Endothelial cell of umbilical vein (primary cell): ENCODE measurements at regions not wholly inside any gene's neighbourhood (a gene's known extent, or its start where the extent isn't known, plus 50 kb on each side); places are given as distances from the start of the nearest gene placed in this dataset.

Source experiments
- CTCF ChIP-seq, 2 donors: IDR thresholded peaks; 1 replicate in 1 of 2; 2 replicates in 1 of 2; pipeline ENCODE4 v1.5.1; 2011; ENCODE audit warnings: low read length in 2 of 2, mild to moderate bottlenecking in 2 of 2, moderate library complexity in 2 of 2, control low read depth in 1 of 2, inconsistent platforms in 1 of 2, low read depth in 1 of 2; ENCODE audit not compliant: insufficient read depth in 1 of 2; ENCODE audit errors: extremely low read depth in 1 of 2
- EZH2 ChIP-seq: IDR thresholded peaks from 2 replicates; pipeline ENCODE4 v1.6.1; 2012; ENCODE audit warnings: borderline replicate concordance, low read depth, mild to moderate bottlenecking, moderate library complexity, low read length, inconsistent platforms; ENCODE audit not compliant: severe bottlenecking
- FOS ChIP-seq: IDR thresholded peaks from 2 replicates; pipeline ENCODE4 v1.6.1; 2011; ENCODE audit warnings: mild to moderate bottlenecking, low read length, moderate library complexity, borderline replicate concordance; ENCODE audit not compliant: insufficient read depth
- MAX ChIP-seq: IDR thresholded peaks from 2 replicates; pipeline ENCODE4 v1.6.1; 2011; ENCODE audit not compliant: insufficient read depth, insufficient read length
- MYC ChIP-seq: IDR thresholded peaks from one replicate; pipeline ENCODE4 v1.6.1; 2011; ENCODE audit warnings: mild to moderate bottlenecking, low read depth, low read length
- POLR2A ChIP-seq: IDR thresholded peaks from 2 replicates; pipeline ENCODE4 v1.6.1; 2012; ENCODE audit warnings: low read depth, mild to moderate bottlenecking, control low read depth, low read length
- POLR2AphosphoS5 ChIP-seq: IDR thresholded peaks from 2 replicates; pipeline ENCODE4 v1.6.1; 2012; ENCODE audit warnings: low read depth, mild to moderate bottlenecking, control low read depth, low read length, moderate library complexity; ENCODE audit not compliant: insufficient read depth

DNA sequence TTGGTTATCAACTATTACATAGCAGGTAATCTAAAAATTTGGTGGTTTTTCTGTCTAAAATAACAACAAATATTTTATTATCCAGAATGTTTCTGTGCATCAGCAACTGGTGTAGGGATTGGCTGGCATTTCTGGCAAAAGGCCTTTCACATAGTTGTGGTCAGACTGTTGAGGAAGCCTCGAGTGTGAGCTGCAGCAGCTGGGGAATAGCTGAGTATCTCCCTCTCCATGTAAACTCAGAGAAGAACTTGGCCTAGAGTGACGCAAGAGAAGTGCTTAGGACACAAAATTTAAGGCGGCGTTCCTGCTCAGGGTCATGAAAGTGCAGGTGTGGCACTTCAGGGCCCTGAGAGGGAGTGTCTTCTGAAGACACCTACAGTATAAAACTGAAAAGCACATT is 558.9 kb downstream of the SPOCK3 start:
- TF ChIP-seq CTCF (IDR thresholded peaks at IDR 0.05; ENCODE audit: extremely low read depth in 1 of 2, insufficient read depth in 1 of 2, low read depth in 1 of 2, low read length in 2 of 2) (no peak), EZH2 (no peak), POLR2A (no peak), MYC (no peak), POLR2AphosphoS5 (no peak), MAX (no peak), FOS (no peak)
